ENCODE measurements at regions not wholly inside any gene's neighbourhood (a gene's known extent, or its start where the extent isn't known, plus 50 kb on each side); places are given as distances from the start of the nearest gene placed in this dataset.

- TF ChIP-seq POLR2AphosphoS5 (IDR thresholded peaks at IDR 0.05; ENCODE audit: low read depth) = no peak
- TF ChIP-seq, protein P1, sequence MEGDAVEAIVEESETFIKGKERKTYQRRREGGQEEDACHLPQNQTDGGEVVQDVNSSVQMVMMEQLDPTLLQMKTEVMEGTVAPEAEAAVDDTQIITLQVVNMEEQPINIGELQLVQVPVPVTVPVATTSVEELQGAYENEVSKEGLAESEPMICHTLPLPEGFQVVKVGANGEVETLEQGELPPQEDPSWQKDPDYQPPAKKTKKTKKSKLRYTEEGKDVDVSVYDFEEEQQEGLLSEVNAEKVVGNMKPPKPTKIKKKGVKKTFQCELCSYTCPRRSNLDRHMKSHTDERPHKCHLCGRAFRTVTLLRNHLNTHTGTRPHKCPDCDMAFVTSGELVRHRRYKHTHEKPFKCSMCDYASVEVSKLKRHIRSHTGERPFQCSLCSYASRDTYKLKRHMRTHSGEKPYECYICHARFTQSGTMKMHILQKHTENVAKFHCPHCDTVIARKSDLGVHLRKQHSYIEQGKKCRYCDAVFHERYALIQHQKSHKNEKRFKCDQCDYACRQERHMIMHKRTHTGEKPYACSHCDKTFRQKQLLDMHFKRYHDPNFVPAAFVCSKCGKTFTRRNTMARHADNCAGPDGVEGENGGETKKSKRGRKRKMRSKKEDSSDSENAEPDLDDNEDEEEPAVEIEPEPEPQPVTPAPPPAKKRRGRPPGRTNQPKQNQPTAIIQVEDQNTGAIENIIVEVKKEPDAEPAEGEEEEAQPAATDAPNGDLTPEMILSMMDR (conservative IDR thresholded peaks at IDR 0.05; ENCODE audit: low read depth in 2 of 2) = no peak
- no peak for TF ChIP-seq EZH2 (IDR thresholded peaks at IDR 0.05; ENCODE audit: low read depth, unreplicated experiment)
- TF ChIP-seq, protein P2, sequence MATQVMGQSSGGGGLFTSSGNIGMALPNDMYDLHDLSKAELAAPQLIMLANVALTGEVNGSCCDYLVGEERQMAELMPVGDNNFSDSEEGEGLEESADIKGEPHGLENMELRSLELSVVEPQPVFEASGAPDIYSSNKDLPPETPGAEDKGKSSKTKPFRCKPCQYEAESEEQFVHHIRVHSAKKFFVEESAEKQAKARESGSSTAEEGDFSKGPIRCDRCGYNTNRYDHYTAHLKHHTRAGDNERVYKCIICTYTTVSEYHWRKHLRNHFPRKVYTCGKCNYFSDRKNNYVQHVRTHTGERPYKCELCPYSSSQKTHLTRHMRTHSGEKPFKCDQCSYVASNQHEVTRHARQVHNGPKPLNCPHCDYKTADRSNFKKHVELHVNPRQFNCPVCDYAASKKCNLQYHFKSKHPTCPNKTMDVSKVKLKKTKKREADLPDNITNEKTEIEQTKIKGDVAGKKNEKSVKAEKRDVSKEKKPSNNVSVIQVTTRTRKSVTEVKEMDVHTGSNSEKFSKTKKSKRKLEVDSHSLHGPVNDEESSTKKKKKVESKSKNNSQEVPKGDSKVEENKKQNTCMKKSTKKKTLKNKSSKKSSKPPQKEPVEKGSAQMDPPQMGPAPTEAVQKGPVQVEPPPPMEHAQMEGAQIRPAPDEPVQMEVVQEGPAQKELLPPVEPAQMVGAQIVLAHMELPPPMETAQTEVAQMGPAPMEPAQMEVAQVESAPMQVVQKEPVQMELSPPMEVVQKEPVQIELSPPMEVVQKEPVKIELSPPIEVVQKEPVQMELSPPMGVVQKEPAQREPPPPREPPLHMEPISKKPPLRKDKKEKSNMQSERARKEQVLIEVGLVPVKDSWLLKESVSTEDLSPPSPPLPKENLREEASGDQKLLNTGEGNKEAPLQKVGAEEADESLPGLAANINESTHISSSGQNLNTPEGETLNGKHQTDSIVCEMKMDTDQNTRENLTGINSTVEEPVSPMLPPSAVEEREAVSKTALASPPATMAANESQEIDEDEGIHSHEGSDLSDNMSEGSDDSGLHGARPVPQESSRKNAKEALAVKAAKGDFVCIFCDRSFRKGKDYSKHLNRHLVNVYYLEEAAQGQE (IDR thresholded peaks at IDR 0.05; ENCODE audit: unreplicated experiment) = no peak
- no peak for TF ChIP-seq EZH2phosphoT487 (IDR thresholded peaks at IDR 0.05; ENCODE audit: unreplicated experiment)
- TF ChIP-seq NANOG (IDR thresholded peaks at IDR 0.05; ENCODE audit: borderline replicate concordance) = no peak
- TF ChIP-seq CREB1 (CRISPR knock-in tag; IDR thresholded peaks at IDR 0.05; ENCODE audit: low read depth) = no peak
- no peak for TF ChIP-seq JUNB (IDR thresholded peaks at IDR 0.05; ENCODE audit: unreplicated experiment)
- TF ChIP-seq ZNF331 (CRISPR knock-in tag; IDR thresholded peaks at IDR 0.05; ENCODE audit: low read depth) = no peak
Observed at GRCh38 chr7:146053492-146053891, 63.1 kb upstream of the CNTNAP2 start.

Data from GM23338 (cell line).